Gastrocnemius medialis (tissue), 4 donors: ENCODE measurements at regions not wholly inside any gene's neighbourhood (a gene's known extent, or its start where the extent isn't known, plus 50 kb on each side); places are given as distances from the start of the nearest gene placed in this dataset.
A peak's percentile ranks its signal among the peaks of the same experiment; 100 is the strongest.

Source experiments
- ATAC-seq, 2 donors: fragments of 150-250 bp; one replicate each; pipeline ENCODE4 v1.9.1; 2016
- DNase-seq, 2 donors: peaks; one replicate each; pipeline ENCODE4 v3.0.0-alpha.2; 2019
- H3K27ac ChIP-seq, 4 donors: fragments of 200-600 bp; sonication (generic); 1 replicate in 1 of 4; 2 replicates in 3 of 4; pipeline ENCODE4 v1.5.1; 2016 to 2018; ENCODE audit warnings: mild to moderate bottlenecking in 2 of 4, moderate library complexity in 1 of 4
- H3K27me3 ChIP-seq, 3 donors: fragments of 200-600 bp; sonication (generic) in 2 of 3; 1 replicate in 1 of 3; 2 replicates in 2 of 3; pipeline versions ENCODE4 v1.5.1 to v1.6.0; 2016 to 2019; ENCODE audit warnings: mild to moderate bottlenecking in 1 of 3, moderate library complexity in 1 of 3
- H3K36me3 ChIP-seq, 2 donors: fragments of 200-600 bp; sonication (generic) in 1 of 2; one replicate each; pipeline ENCODE4 v1.5.1; 2017 to 2018
- H3K4me1 ChIP-seq, 2 donors: fragments of 200-600 bp; sonication (generic) in 1 of 2; one replicate each; pipeline ENCODE4 v1.5.1; 2016 to 2017; ENCODE audit warnings: mild to moderate bottlenecking in 2 of 2
- H3K4me3 ChIP-seq, 4 donors: fragments of 200-600 bp; sonication (generic) in 3 of 4; 1 replicate in 1 of 4; 2 replicates in 3 of 4; pipeline ENCODE4 v1.5.1; 2016 to 2019; ENCODE audit warnings: mild to moderate bottlenecking in 2 of 4
- H3K9me3 ChIP-seq, 3 donors: fragments of 200-600 bp; sonication (generic) in 2 of 3; 1 replicate in 1 of 3; 2 replicates in 2 of 3; pipeline ENCODE4 v1.5.1; 2016 to 2019
- CTCF ChIP-seq, 5 experiments: fragments of 450-650 bp in 3 of 5; fragments of 200-600 bp in 2 of 5; sonication (generic) in 2 of 5; IDR thresholded peaks in 4 of 5; conservative IDR thresholded peaks in 1 of 5; 1 replicate in 4 of 5; 2 replicates in 1 of 5; pipeline ENCODE4 v1.5.1; 2016 to 2019; ENCODE audit warnings: antibody characterized with exemption in 5 of 5, mild to moderate bottlenecking in 3 of 5, moderate library complexity in 3 of 5
- POLR2A ChIP-seq, 2 donors: fragments of 450-650 bp; IDR thresholded peaks; one replicate each; pipeline ENCODE4 v1.6.1; 2017; ENCODE audit warnings: antibody characterized with exemption in 2 of 2, mild to moderate bottlenecking in 2 of 2, moderate library complexity in 2 of 2
- in situ Hi-C, 4 donors: fragments of 200-750 bp; cut with MboI; loops; one replicate each; pipeline versions ENCODE4 v1.15.0 to v1.8.0; 2017; ENCODE audit warnings: low sequenced_read_pairs in 4 of 4
- intact Hi-C: fragments of 100-400 bp; cut with DNase I; formaldehyde crosslinking; loops from one replicate; pipeline ENCODE4 v1.15.1; 2023; ENCODE audit warnings: low total_unique reads

GRCh38 chr9:22307013-22307711 lies 139.5 kb upstream of the DMRTA1 start:
- intact Hi-C loops, result loop anchor here (1.0 kb wide), 1 partner anchor 145 kb away; no protein-coding TSS in a partner anchor
- peak in 1 of 2 donors; percentile 3 for DNase-seq
- Histone ChIP-seq H3K36me3 (no peaks in the 10 kb centered on the region), H3K9me3 (no peaks in the 10 kb centered on the region), H3K27me3 (no peaks in the 10 kb centered on the region), H3K27ac (no peak overlapping the region), H3K4me3 (no peak overlapping the region), H3K4me1 (no peaks in the 10 kb centered on the region)
- TF ChIP-seq CTCF (IDR thresholded peaks at IDR 0.05 in 4 of 5, conservative IDR thresholded peaks at IDR 0.05 in 1 of 5) (peak in 4 of 5 experiments; percentile 18 to 62 (median 46)), POLR2A (IDR thresholded peaks at IDR 0.05) (no peak)
- in situ Hi-C loops, result loop anchor here in 2 of 4 donors (10.0 kb wide), 2 partner anchors 138 to 148 kb away; partner anchors contain the start of gene DMRTA1 (in 1 of the 2)
- ATAC-seq, result peak in 1 of 2 donors; percentile 62

- Histone ChIP-seq H3K9me3 (no peaks in the 10 kb centered on the region), H3K4me3 (no peak overlapping the region), H3K36me3 (no peaks in the 10 kb centered on the region), H3K4me1 (no peaks in the 10 kb centered on the region), H3K27ac (no peak overlapping the region), H3K27me3 (no peaks in the 10 kb centered on the region)
- in situ Hi-C loops (loop anchor here in 2 of 4 donors (10.0 kb wide), 2 partner anchors 137 to 147 kb away; partner anchors contain the start of gene DMRTA1 (in 1 of the 2)), intact Hi-C loops (no loop called here)
- no peak for DNase-seq
- TF ChIP-seq CTCF (IDR thresholded peaks at IDR 0.05 in 4 of 5, conservative IDR thresholded peaks at IDR 0.05 in 1 of 5), result no peak
- TF ChIP-seq POLR2A (IDR thresholded peaks at IDR 0.05), result no peak
- ATAC-seq, result no peak
Measured at GRCh38 chr9:22308177-22308576, 138.4 kb upstream of the DMRTA1 start.

GRCh38 chr9:22316645-22317044 lies 130.0 kb upstream of the DMRTA1 start:
- intact Hi-C loops, result no loop called here
- H3K36me3 ChIP-seq, result no peaks in the 10 kb centered on the region
- in situ Hi-C loops, result no loop called here
- TF ChIP-seq POLR2A (IDR thresholded peaks at IDR 0.05) (no peak), CTCF (IDR thresholded peaks at IDR 0.05 in 4 of 5, conservative IDR thresholded peaks at IDR 0.05 in 1 of 5) (no peak)
- no peak for DNase-seq
- no peak overlapping the region for H3K27ac ChIP-seq
- no peak for ATAC-seq
- H3K4me3 ChIP-seq, result no peak overlapping the region
- H3K27me3 ChIP-seq, result no peaks in the 10 kb centered on the region
- H3K4me1 ChIP-seq, result no peaks in the 10 kb centered on the region
- H3K9me3 ChIP-seq, result peaks cover 0 to 7% (median 0%) of the 10 kb centered on the region in 3 donors

- Histone ChIP-seq H3K27me3 (no peaks in the 10 kb centered on the region), H3K27ac (no peak overlapping the region), H3K4me3 (no peak overlapping the region), H3K9me3 (no peaks in the 10 kb centered on the region), H3K4me1 (no peaks in the 10 kb centered on the region), H3K36me3 (no peaks in the 10 kb centered on the region)
- in situ Hi-C loops (no loop called here), intact Hi-C loops (no loop called here)
- ATAC-seq (no peak), DNase-seq (no peak)
- TF ChIP-seq POLR2A (IDR thresholded peaks at IDR 0.05), result no peak
- no peak for TF ChIP-seq CTCF (IDR thresholded peaks at IDR 0.05 in 4 of 5, conservative IDR thresholded peaks at IDR 0.05 in 1 of 5)
Measured at GRCh38 chr9:22331533-22331932, 115.1 kb upstream of the DMRTA1 start.
